ENCODE measurements at regions not wholly inside any gene's neighbourhood (a gene's known extent, or its start where the extent isn't known, plus 50 kb on each side); places are given as distances from the start of the nearest gene placed in this dataset.
"Not testable (repeated sequence)": the region's sequence is repeated elsewhere in the genome, so short reads cannot be mapped to it uniquely, and the experiment has no call there.

DNA sequence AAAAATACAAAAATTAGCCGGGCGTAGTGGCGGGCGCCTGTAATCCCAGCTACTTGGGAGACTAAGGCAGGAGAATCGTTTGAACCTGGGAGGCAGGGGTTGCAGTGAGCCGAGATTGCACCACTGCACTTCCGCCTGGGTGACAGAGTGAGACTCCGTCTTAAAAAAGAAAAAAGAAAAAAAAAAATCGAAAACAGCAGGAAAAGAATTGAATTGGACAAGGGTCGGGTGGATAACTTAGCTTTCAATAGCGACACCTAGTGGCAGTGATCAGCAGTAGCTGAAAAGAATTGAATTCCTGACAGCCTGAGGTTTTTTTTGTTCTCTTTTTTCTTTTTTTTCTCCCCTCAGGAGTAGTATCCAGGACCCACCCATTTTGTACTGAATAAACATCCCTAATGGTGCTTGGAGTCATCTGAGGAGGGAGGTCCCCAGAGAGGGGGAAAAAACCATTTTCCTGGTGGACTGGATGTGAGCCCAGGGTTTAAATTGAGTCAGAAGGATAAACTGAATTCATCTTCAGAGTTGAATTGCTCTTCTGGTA is 55.1 kb downstream of the CYCS start:
- no peak overlapping the region for H3K27ac ChIP-seq
- DNase-seq (ENCODE audit: low read depth, low spot score): no peak

DNA sequence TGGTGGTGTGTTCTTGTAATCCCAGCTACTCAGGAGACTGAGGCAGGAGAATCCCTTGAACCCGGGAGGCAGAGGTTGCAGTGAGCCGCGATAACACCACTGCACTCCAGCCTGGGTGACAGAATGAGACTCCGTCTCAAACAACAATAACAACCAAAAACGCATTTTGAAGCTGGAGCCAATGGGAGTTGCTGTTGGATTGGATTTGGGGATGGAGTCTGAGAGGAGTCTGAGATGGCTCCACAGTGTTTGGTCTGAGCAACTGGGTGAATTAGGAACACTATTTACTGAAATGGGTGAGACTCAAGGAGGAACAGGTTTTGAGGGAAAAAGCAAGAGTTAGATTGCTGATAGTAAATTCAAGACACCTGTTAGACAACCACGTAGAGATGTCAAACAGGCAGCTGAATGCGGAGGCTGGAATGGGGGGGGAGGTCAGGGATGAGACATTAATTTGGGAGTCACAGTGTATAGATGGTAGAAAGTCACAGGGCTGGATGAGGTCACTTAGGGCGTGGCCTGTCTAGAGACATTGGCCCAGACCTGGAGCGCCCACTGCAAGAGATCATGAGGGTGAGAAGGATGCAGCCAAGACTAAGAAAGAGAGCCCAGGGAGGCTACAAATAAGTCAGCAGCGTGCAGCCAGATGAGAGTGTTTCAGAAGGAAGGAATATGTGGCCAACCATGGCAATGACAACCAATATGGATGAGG is 56.4 kb downstream of the CYCS start:
- no peak for DNase-seq (ENCODE audit: low read depth, low spot score)
- no peak overlapping the region for H3K27ac ChIP-seq

DNA sequence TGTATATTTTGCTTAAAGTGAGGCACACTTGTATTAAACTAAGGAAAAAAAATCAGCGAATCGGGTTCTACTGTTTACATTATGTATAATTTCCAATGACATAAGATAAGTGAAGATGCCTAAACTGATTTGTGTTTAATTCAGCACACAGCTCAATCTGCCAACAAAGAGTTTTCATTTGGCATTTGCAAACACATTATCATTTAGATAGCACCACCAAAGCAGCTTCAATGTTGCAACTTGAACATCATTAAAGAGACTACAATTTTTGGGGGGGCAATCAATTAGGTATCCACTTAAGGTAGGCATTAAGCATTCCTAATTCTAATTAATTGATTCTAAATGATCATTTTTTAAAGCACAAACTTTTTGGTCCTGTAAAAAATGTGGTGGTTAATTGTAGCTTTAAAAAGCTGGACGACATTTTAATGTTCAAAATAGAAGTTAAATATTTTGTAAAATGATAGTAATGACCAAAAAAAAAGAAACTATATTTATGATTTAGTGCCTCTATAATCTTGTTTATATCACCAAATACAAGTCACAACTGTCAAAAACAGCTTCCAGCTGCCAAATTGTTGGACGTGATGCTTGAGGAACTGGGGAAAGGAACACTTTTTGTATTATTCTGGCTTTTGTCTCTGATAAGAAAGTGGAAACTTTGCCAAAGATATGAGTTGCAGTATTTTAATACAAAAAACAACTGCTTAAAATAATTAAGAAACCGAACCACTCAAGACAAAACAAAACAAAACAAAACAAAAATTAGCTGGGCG is 57.1 kb downstream of the CYCS start:
- no peak for DNase-seq (ENCODE audit: low read depth, low spot score)
- no peak overlapping the region for H3K27ac ChIP-seq

DNA sequence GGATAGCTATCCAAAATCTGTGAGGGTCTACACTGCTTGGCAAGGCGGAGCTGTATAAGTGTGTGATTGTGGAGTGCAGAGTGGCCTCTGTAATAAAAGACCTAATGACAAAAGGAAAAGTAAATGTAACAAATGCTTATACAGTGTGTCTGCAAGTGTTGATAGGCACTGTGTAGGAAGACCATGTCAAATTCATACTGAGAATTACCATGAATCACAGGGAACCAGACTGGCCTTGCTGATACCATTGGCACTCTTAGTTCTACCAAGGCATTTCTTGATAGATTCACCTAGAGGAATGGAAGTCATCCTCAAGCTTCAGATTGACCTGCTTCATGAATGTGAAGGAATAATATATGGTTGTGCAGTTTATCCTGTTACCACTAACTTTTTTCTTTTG is 58.8 kb downstream of the CYCS start:
- DNase-seq (ENCODE audit: low read depth, low spot score): no peak
- H3K27ac ChIP-seq: no peak overlapping the region

DNA sequence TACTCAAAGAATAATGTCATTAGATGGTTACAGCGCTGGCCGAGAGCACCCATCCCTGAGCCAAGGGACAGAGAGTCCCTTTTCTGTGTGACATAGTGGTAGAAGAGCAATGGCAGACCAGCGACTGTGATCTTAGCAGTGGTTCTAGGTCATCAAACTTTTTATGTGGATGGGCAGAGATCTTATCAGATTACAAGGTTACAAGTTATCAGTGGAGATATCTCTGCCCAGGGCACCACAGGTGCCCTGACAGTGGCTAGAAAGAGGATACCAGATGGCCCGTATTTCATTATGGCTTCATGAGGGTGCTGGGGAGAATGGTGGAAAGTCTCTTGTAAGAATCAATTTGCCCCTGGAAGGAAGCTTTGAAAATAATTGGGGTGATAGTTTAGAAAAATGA is 62.7 kb downstream of the CYCS start:
- no peak overlapping the region for H3K27ac ChIP-seq
- DNase-seq (ENCODE audit: low read depth, low spot score): no peak

DNA sequence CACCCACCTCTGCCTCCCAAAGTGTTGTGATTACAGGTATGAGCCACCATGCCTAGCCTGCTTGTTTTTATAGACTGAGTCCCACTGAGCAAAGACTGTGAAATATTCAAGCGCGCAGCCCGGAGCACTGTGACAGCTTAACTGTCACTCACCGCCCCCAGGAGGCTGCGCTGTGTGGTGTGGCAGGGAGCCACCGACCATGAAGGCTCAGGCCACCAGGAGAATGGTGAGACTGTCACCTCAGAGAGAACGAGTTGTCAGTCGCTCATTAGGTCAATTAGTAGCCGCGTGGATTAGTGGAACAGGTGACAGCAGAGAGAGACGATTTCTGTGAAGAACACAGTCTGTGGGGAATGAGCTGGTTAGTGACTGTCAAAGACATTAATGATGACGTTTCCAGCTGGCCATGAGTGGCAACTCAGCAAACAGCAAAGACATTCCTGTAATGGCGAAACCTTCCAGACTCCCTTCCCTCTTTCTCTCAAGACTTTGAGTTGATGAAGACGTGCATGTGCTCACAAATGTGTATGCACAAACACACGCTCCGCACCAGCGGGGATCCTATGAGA is 64.5 kb downstream of the CYCS start:
- DNase-seq (ENCODE audit: low read depth, low spot score): no peak
- H3K27ac ChIP-seq: no peak overlapping the region

DNA sequence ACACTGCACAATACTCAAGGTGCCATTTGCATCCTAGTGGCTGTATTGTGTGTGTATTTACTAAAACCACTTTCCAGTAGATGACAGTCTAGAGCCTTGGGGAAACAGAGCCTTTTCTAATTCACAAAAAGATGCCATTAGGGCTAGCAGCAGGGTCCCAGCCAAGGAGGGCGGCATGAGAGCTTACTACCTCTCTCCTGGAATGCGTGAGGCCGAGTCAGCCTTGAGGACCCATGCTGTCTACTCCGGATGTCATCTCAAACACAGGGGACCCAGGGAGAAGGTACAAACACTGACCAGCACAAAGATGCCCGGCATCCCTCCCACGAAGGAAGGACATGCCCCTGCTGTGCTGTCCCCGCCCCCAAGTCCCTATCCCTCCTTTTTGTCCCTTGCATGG is 65.5 kb downstream of the CYCS start:
- no peak overlapping the region for H3K27ac ChIP-seq
- no peak for DNase-seq (ENCODE audit: low read depth, low spot score)

DNA sequence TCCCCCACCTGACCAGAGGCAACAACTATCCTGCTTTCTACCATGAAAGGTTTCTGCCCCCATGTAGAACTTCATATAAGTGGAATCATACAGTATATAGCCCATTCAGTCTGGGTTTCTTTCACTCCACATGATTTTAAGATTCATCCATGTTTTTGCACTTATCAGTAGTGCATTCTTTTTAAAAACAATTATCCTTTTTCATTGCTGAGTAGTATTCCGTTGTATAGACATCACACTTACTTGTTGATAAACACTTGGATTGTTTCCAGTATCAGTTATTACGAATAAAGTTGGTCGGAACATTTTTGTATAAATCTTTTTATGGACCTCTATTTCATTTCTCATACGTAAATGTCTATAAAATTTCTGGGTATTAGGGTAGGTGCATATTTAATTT is 68.7 kb downstream of the CYCS start:
- DNase-seq (ENCODE audit: low read depth, low spot score): no peak

DNA sequence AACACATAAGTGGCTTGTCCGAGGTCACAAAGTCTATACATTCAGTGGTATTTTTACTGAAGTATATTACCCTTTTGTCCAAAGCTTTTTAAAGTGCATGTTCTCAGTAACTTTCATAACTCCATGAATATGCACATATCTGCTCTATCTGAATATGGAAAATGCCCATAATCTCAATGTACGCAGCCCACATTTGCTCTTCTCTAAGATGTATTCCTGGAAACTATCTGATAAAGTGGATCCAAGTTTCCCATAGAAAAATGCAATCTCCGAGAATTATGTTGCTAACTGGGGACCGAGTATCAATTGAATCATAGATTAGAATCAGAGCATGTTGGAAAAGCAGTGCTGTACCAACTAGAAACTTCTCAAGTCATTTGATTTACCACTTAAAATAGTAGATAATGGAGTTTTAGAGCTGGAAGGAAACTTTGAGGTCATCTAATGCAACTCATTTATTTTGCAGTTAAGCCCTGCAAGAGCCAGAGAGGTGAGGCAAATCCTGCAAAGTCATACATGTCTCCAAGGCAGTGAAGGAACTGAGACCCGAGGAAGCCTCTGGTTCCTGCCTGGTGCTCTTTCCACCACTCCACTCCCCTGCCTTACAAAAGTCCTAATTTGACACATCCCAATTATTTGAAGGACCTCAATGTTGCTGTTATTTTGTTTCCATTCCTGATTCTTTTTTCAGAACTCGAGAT is 69.4 kb downstream of the CYCS start:
- H3K27ac ChIP-seq: no peak overlapping the region
- no peak for DNase-seq (ENCODE audit: low read depth, low spot score)

More for the DNA sequence above, 68.7 kb downstream of the CYCS start:
- H3K27ac ChIP-seq: no peak overlapping the region

DNA sequence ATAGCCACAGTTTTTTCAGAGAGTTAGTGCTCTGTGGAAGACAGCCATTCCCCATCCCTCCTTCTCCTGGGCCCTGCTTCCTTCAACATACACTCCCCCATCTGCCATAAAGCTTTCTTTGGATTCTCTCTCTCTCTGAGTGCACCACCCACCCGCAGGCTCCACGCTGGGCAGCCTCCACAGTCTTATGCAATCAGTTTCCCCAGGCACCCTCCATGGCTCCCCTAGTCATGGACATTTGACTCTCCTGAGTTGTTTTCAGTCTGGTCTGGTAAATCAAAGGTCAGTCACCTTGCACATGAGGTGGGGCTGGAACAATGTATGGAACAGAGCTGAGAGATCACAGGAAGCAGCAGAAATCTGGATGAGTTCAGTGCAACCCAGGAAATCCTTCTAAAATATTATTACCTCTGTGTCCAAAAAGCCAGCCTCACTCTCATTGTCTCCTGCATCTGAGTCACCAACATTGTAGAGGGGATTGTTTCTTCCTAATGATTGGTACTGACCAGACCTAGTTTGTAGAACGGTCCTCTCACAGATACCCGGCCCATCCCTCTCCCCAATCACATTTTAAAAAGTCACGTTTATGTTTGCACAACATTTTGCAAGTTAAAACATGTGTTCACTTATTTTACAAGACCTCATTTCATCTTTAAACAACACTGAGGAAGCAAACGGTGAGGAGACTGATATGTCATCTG is 70.1 kb downstream of the CYCS start:
- no peak overlapping the region for H3K27ac ChIP-seq
- DNase-seq (ENCODE audit: low read depth, low spot score): no peak

DNA sequence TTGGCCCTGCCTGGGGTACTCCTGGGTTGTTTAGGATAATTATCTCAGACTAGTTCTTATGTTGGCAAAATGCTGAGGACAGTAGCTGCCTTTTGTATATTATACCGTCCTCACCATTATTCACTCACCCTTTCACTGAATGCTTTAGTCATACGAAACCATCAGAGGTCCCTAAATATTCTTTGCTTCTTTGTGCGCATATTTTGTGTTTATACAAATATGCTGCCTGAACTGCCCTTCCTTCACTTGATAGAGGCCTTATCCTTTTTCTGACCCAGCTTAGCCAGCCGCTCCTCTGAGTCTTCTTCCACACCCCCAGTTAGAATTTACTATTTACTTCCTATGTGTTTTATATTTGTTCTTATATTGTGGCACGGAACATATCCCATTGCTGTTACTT is 70.2 kb upstream of the OSBPL3 start:
- H3K27ac ChIP-seq: no peak overlapping the region
- DNase-seq (ENCODE audit: low read depth, low spot score): no peak

DNA sequence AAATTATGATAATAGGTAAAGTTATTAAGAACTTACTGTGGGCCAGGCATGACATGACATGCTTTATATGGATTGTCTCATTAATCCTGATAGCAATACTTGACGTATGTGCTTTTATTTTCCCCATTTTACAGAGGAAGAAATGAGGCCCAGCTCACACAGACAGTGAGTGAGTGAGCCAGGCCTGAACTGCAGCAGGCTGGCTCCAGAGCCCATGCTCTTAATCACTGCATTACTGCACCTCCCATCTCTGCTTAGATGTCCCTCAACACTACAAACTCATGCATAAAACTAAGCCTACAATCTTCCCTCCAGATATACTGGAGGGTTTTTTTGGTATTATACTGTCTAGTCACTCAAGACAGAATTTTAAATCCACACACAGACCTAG is 68.5 kb upstream of the OSBPL3 start:
- no peak for DNase-seq (ENCODE audit: low read depth, low spot score)
- no peak overlapping the region for H3K27ac ChIP-seq

DNA sequence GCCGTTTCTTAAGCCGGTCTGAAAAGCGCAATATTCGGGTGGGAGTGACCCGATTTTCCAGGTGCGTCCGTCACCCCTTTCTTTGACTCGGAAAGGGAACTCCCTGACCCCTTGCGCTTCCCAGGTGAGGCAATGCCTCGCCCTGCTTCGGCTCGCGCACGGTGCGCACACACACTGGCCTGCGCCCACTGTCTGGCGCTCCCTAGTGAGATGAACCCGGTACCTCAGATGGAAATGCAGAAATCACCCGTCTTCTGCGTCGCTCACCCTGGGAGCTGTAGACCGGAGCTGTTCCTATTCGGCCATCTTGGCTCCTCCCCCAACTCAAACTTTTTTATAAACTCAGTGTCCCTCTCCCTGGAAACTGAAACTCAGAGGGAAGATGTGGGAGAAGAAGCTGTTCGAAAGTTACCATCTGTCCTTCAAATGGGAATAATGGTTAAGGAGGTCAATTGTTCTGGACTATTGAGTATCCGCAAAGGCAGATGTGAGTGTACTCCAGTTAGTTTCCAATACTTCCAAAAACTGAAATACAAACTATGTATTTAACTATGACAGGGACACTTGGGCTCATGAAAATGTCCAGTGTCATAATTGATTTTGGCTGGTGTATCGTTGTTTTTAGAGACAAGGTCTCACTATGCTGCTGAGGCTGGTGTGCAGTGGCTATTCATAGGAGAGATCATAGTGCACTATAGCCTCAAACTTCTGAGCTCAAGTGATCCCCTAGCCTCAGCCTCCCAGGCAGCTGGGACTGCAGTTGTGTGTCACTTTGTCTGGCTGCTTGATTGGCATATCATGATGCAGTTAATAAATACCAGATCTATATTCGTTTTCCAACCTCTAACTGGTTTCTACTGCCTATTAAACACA is 67.8 kb upstream of the OSBPL3 start:
- DNase-seq (ENCODE audit: low read depth, low spot score); H3K27ac ChIP-seq: not testable (repeated sequence)

DNA sequence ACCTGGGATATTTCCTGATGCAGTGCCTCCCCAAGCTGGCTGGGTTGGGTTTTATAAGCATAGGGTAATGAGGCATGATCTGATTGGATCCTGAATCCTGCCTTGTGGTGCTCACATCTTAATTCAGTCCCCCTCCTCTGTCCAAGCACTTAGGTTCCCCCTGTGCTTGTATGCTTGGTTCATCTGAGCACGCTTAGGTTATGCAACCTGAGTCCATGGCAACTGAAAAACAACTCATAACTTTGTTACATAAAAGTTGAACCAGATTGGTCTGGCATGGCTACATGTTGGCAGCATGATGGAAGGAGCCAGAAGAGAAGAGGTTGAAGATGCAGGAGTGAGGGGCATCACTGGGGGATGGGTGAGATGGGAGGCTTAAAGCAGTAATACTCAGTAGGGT is 57.3 kb upstream of the OSBPL3 start:
- H3K27ac ChIP-seq: no peak overlapping the region
- DNase-seq (ENCODE audit: low read depth, low spot score): no peak

DNA sequence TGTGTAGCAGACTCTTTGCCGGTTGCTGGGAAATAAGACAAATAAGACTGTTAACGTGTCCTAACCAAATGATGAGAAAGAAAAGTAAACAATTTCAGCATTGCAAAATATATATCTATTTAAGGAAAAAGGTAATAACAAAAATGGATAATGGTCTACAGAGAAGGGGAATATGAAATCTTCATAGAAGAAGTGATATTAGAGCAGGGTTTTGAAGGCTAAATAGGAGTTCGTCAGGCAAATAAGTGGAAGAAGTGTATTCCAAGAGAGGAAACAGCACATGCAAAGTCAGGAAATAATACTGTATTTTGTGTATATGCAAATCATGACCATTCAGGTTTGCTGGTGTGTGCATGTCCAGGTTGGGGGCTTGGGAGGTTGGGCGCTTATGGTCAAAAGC is 55.3 kb upstream of the OSBPL3 start:
- no peak overlapping the region for H3K27ac ChIP-seq
- no peak for DNase-seq (ENCODE audit: low read depth, low spot score)

DNA sequence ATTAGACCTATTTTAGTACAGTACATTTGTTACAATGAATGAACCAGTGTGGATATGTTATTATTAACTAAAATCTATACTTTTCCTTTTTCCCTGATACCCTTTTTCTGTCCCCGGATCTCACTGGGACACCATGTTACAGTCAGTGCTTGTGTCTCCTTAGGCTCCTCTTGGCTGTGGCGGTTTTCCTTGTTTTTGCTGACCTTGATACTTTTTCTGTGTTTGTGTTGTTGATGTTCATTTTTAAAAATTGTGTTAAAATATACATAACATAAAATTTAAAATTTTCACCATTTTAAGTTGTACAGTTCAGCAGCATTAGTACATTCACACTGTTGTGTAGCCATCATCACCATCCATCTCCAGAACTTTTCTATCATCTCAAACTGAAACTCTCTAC is 54.2 kb upstream of the OSBPL3 start:
- DNase-seq (ENCODE audit: low read depth, low spot score): no peak
- H3K27ac ChIP-seq: no peak overlapping the region

DNA sequence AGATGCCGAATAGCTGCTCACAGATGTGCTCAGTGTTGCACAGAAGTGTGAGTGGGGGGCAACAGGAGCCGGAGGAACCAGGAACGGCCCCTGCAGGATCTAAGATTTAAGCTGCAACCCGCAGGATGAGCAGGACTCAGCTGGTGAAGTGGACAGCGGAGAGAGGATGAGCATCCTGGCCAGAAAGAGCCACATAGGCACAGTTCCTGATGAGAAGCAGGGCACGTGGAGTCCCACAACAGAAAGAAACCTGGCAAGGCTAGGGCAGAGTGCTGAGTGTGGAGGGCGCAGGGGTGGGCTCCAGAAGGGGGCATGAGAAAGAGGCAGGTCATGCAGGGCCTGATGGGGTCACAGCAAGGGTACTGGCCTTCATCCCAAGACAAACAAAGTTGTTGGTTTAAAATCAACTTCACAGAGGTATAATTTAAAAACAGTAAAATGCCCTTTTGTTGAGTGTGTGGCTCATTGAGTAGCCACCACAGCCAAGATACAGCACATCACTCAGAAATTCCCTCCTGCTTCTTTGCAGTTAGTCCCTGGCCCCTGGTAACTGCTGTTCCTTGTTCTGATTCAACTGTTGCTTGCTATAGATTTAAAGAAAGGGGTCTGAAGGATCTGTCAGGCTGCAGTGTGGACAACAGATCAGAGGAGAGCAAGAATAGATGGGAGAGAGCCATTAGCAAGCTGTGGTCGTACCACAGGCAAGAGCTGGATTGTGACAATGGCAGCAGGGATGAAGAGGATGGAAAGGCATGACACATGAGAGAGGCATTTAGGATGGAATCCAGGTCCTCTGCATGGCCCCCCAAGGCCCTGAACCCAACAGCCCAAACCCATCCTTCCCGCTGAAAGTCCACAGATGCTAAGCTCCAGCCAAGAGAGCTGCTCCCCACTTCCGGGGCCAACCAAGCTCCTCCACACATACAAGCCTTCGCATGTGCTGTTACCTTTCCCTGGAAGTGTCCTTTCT is 53.1 kb upstream of the OSBPL3 start:
- H3K27ac ChIP-seq: no peak overlapping the region
- DNase-seq (ENCODE audit: low read depth, low spot score): no peak

DNA sequence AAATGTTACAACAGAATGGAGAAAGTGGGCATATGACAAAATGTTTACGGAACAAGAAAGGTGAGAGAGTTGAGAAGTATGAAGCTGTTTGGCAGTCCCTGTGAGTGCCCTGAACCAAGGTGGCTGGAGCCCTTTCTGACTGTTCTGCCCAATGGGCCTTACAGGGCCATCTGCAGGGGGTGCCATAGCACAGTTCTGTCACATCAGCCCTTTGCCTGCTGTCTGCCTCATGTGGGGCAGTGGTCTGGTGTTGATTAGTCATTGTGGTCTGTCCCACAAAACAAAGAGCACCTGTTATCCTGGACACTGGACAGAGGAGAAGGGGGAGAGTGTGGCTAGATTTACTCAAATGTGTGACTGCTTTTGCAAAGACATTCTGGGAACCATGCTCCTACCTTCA is 51.5 kb upstream of the OSBPL3 start:
- no peak for DNase-seq (ENCODE audit: low read depth, low spot score)
- H3K27ac ChIP-seq: peak overlapping the region; percentile 35
